A549 (cell line): ENCODE measurements at regions not wholly inside any gene's neighbourhood (a gene's known extent, or its start where the extent isn't known, plus 50 kb on each side); places are given as distances from the start of the nearest gene placed in this dataset.

ENCODE experiments used
- ATAC-seq, 2 experiments: fragments of 200-7000 bp in 1 of 2; fragments of >200 bp in 1 of 2; cut with Nextera tagmentation in 1 of 2; cut with Tn5 transposase in 1 of 2; 3 replicates each; pipeline versions ENCODE4 v1.8.0 to v1.9.1; 2018 to 2020; ENCODE audit warnings: mild to moderate bottlenecking in 1 of 2, moderate library complexity in 1 of 2
- CTCF ChIA-PET: fragments of 300-600 bp; sonication (Branson Sonifier 250); formaldehyde crosslinking; extraction: SDS; loops from one replicate; lab custom pipeline; 2021; ENCODE audit warnings: antibody characterized with exemption, inconsistent platforms; lab: Yijun Ruan, JAX
- POLR2A ChIA-PET: fragments of 350-600 bp; formaldehyde crosslinking; extraction: SDS; loops from one replicate; lab custom pipeline; 2021; ENCODE audit warnings: antibody characterized with exemption, inconsistent platforms; lab: Yijun Ruan, JAX
- DNase-seq, 2 experiments: peaks; one replicate each; pipeline versions ENCODE4 v3.0.0 to v3.0.0-alpha.2; 2011 to 2016; ENCODE audit warnings: low read depth in 1 of 2, low spot score in 1 of 2
- FAIRE-seq: peaks from 2 replicates; lab custom pipeline; 2011; peaks lifted over from hg19 to GRCh38; lab: Jason Lieb, UNC
- H3K27ac ChIP-seq, 2 experiments: fragments of >200 bp; sonication (Bioruptor Twin); formaldehyde crosslinking; 3 replicates each; pipeline ENCODE4 v1.5.1; 2016 to 2017
- H3K4me1 ChIP-seq: fragments of >200 bp; sonication (Bioruptor Twin); formaldehyde crosslinking; 3 replicates; pipeline ENCODE4 v1.6.1; 2016
- H3K4me2 ChIP-seq: fragments of >200 bp; sonication (Bioruptor Twin); formaldehyde crosslinking; 3 replicates; pipeline ENCODE4 v1.6.1; 2016
- H3K4me3 ChIP-seq: fragments of >200 bp; sonication (Bioruptor Twin); formaldehyde crosslinking; 3 replicates; pipeline ENCODE4 v1.5.1; 2016
- H3K9me3 ChIP-seq: fragments of >200 bp; sonication (Bioruptor Twin); formaldehyde crosslinking; 3 replicates; pipeline ENCODE4 v1.6.1; 2016
- BCL3 ChIP-seq: fragments of >200 bp; sonication (Bioruptor Twin); formaldehyde crosslinking; IDR thresholded peaks from 3 replicates; pipeline ENCODE4 v1.6.1; 2016
- CBX2 ChIP-seq: fragments of 200-600 bp; sonication (generic); IDR thresholded peaks from 2 replicates; pipeline ENCODE4 v1.6.1; 2016; ENCODE audit warnings: low read depth, mild to moderate bottlenecking, borderline replicate concordance
- CHD4 ChIP-seq: fragments of 200-600 bp; sonication (generic); IDR thresholded peaks from 2 replicates; pipeline ENCODE4 v1.6.1; 2016; ENCODE audit warnings: antibody characterized with exemption, mild to moderate bottlenecking, borderline replicate concordance
- CTCF ChIP-seq: fragments of >200 bp; sonication (Bioruptor Twin); formaldehyde crosslinking; IDR thresholded peaks from 3 replicates; pipeline ENCODE4 v1.5.1; 2016
- E2F6 ChIP-seq: IDR thresholded peaks from 2 replicates; pipeline ENCODE4 v1.6.1; 2012; ENCODE audit warnings: low read depth, borderline replicate concordance
- EHMT2 ChIP-seq: fragments of 200-600 bp; sonication (generic); IDR thresholded peaks from 2 replicates; pipeline ENCODE4 v1.6.1; 2016; ENCODE audit warnings: antibody characterized with exemption, low read depth, mild to moderate bottlenecking, moderate library complexity
- FOXS1 ChIP-seq: fragments of 250-450 bp; sonication (Bioruptor Pico); IDR thresholded peaks from 2 replicates; pipeline ENCODE4 v1.5.0; 2020; ENCODE audit warnings: mild to moderate bottlenecking, moderate library complexity
- GATA3 ChIP-seq: IDR thresholded peaks from 2 replicates; pipeline ENCODE4 v1.6.1; 2012; ENCODE audit warnings: borderline replicate concordance
- JUN ChIP-seq, 2 experiments: fragments of >200 bp; sonication (Bioruptor Twin); formaldehyde crosslinking; IDR thresholded peaks; 2 replicates in 1 of 2; 3 replicates in 1 of 2; pipeline ENCODE4 v1.6.1; 2016 to 2017
- JUNB ChIP-seq: fragments of >200 bp; sonication (Bioruptor Twin); formaldehyde crosslinking; IDR thresholded peaks from 2 replicates; pipeline ENCODE4 v1.6.1; 2016
- KDM5A ChIP-seq: fragments of 200-600 bp; sonication (generic); IDR thresholded peaks from 2 replicates; pipeline ENCODE4 v1.6.1; 2016; ENCODE audit warnings: antibody characterized with exemption, mild to moderate bottlenecking
- MAFK ChIP-seq: fragments of 450-650 bp; IDR thresholded peaks from 2 replicates; pipeline ENCODE4 v1.6.1; 2014; ENCODE audit not compliant: partially characterized antibody
- MAZ ChIP-seq: fragments of 150-350 bp; IDR thresholded peaks from 2 replicates; pipeline ENCODE4 v1.6.1; 2014; ENCODE audit warnings: antibody characterized with exemption, low read depth, low read length, borderline replicate concordance
- NFE2L2 ChIP-seq: fragments of 150-350 bp; conservative IDR thresholded peaks from 2 replicates; pipeline ENCODE4 v1.6.1; 2014; ENCODE audit warnings: low read length
- NPAS2 ChIP-seq: fragments of 250-450 bp; sonication (Bioruptor Pico); IDR thresholded peaks from 2 replicates; pipeline ENCODE4 v1.8.0; 2022; ENCODE audit warnings: mild to moderate bottlenecking, moderate library complexity, borderline replicate concordance
- PHF8 ChIP-seq: fragments of 200-600 bp; sonication (generic); IDR thresholded peaks from 2 replicates; pipeline ENCODE4 v1.6.1; 2016; ENCODE audit warnings: low read depth, mild to moderate bottlenecking, antibody characterized with exemption, moderate library complexity, borderline replicate concordance
- POLR2A ChIP-seq: IDR thresholded peaks from 2 replicates; pipeline ENCODE4 v1.6.1; 2012; ENCODE audit warnings: mild to moderate bottlenecking, low read length
- RAD21 ChIP-seq, 2 experiments: fragments of >200 bp in 1 of 2; sonication (Bioruptor Twin) in 1 of 2; formaldehyde crosslinking in 1 of 2; IDR thresholded peaks in 1 of 2; conservative IDR thresholded peaks in 1 of 2; 2 replicates in 1 of 2; 3 replicates in 1 of 2; pipeline ENCODE4 v1.6.1; 2012 to 2018; ENCODE audit warnings: inconsistent platforms in 1 of 2
- RCOR1 ChIP-seq: fragments of 150-350 bp; IDR thresholded peaks from 2 replicates; pipeline ENCODE4 v1.6.1; 2014; ENCODE audit warnings: antibody characterized with exemption, low read length, low read depth
- REST ChIP-seq: fragments of 200-600 bp; sonication (generic); IDR thresholded peaks from 2 replicates; pipeline ENCODE4 v1.6.1; 2016; ENCODE audit warnings: antibody characterized with exemption, mild to moderate bottlenecking, moderate library complexity
- SMC3 ChIP-seq: fragments of >200 bp; sonication (Bioruptor Twin); formaldehyde crosslinking; IDR thresholded peaks from 3 replicates; pipeline ENCODE4 v1.6.1; 2018; ENCODE audit warnings: inconsistent platforms
- TP53 ChIP-seq: fragments of 250-450 bp; sonication (Bioruptor Pico); IDR thresholded peaks from 2 replicates; pipeline ENCODE4 v1.5.0; 2021; ENCODE audit warnings: mild to moderate bottlenecking, moderate library complexity
- ZC3H11A ChIP-seq: fragments of 450-650 bp; IDR thresholded peaks from 2 replicates; pipeline ENCODE4 v1.6.1; 2014; ENCODE audit warnings: antibody characterized with exemption, mild to moderate bottlenecking
- ZFP36 ChIP-seq: fragments of 450-650 bp; IDR thresholded peaks from 2 replicates; pipeline ENCODE4 v1.6.1; 2014; ENCODE audit warnings: borderline replicate concordance; ENCODE audit not compliant: partially characterized antibody
- WGBS: methylation state at CpG from one replicate; pipeline ENCODE4 v1.1.6; 2017; ENCODE audit errors: missing lambda C conversion rate; 5-methylcytosine and 5-hydroxymethylcytosine counted together
- TF ChIP-seq, protein P1 (sequence below): fragments of 150-350 bp; IDR thresholded peaks from 2 replicates; pipeline ENCODE4 v1.6.1; 2014; ENCODE audit warnings: low read depth, mild to moderate bottlenecking, low read length
- TF ChIP-seq, protein P2 (sequence below): IDR thresholded peaks from 2 replicates; pipeline ENCODE4 v1.6.1; 2012
- TF ChIP-seq, protein P3 (sequence below): fragments of >200 bp; sonication (Bioruptor Twin); formaldehyde crosslinking; IDR thresholded peaks from 2 replicates; pipeline ENCODE4 v1.6.1; 2016

DNA sequence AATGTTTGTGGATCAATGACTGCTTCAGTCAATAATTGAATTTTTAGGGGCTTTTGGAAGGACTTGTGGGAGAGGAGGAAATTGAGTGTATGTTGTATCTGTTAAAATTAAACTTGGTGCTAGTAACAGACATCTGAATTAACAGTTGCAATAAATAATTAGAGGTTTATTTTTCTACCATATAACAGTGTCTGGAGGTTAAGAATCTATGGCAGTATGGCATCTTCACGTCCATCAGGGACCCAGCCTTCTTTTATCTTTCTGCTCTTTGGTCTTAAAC is 72.8 kb upstream of the HABP2 start:
- ATAC-seq: no peak
- POLR2A ChIA-PET: no interaction called here
- TF ChIP-seq JUN (IDR thresholded peaks at IDR 0.05) (no peak), CHD4 (no peak), NPAS2 (CRISPR knock-in tag) (no peak), TP53 (CRISPR knock-in tag) (no peak), E2F6 (no peak), FOXS1 (CRISPR knock-in tag) (no peak), ZFP36 (no peak), MAFK (no peak), RAD21 (conservative IDR thresholded peaks at IDR 0.05 in 1 of 2, IDR thresholded peaks at IDR 0.05 in 1 of 2) (no peak), GATA3 (no peak), RCOR1 (no peak), ZC3H11A (no peak), JUNB (no peak), EHMT2 (no peak)
- TF ChIP-seq, protein P1, sequence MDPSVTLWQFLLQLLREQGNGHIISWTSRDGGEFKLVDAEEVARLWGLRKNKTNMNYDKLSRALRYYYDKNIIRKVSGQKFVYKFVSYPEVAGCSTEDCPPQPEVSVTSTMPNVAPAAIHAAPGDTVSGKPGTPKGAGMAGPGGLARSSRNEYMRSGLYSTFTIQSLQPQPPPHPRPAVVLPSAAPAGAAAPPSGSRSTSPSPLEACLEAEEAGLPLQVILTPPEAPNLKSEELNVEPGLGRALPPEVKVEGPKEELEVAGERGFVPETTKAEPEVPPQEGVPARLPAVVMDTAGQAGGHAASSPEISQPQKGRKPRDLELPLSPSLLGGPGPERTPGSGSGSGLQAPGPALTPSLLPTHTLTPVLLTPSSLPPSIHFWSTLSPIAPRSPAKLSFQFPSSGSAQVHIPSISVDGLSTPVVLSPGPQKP: no peak
- TF ChIP-seq, protein P2, sequence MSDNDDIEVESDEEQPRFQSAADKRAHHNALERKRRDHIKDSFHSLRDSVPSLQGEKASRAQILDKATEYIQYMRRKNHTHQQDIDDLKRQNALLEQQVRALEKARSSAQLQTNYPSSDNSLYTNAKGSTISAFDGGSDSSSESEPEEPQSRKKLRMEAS: no peak
- Histone ChIP-seq H3K4me3 (no peak overlapping the region), H3K4me2 (no peak overlapping the region), H3K9me3 (peaks cover 30% of the 10 kb centered on the region), H3K27ac (no peak overlapping the region), H3K4me1 (no peaks in the 10 kb centered on the region)
- WGBS: 3% methylated on average over 1 of the region's 1 CpG
- no peak for DNase-seq
- FAIRE-seq: no peak
- CTCF ChIA-PET: no interaction called here

DNA sequence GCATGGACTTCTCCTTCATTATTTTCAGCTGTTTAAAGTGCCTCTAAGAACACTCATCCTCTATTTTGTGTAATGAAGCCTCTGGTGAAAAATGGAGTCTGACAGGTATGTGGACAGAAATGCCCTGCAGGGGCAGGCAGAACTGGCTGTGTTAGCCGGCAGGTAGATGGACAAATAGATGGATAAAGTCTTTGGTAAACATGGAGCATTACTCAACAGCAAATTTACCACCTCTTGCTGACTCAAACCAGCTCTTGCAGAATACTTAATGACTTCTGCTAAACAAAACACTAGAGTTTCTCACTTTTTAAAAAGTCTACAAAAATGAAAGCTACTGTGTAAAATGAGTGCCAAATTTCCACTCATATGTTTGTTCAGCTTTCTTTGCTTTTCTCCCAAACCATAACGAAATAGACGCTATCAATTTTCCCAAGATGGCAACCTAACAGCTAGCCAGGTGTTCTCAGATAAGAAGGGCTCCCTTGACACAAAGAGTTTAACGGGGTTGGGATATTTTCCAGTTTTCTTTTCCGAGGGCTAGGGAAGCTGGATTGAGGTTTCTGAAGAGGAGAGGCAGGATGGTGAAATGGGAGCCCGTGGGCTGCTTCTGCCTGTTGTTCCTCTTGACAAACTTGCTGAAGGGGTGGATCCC is 71.9 kb upstream of the HABP2 start:
- Histone ChIP-seq H3K27ac (no peak overlapping the region), H3K4me2 (no peak overlapping the region), H3K4me3 (no peak overlapping the region), H3K9me3 (peaks cover 30% of the 10 kb centered on the region), H3K4me1 (no peaks in the 10 kb centered on the region)
- DNase-seq: no peak
- 16% methylated on average over 6 of the region's 6 CpGs for WGBS
- ChIA-PET POLR2A (no interaction called here), CTCF (interaction anchor here (1.3 kb wide), 1 partner anchor 26 kb away, joined by 3 read pairs; no protein-coding TSS in a partner anchor)
- FAIRE-seq: no peak
- ATAC-seq: no peak
- no peak for TF ChIP-seq GATA3
- no peak for TF ChIP-seq NFE2L2
- TF ChIP-seq PHF8: no peak
- no peak for TF ChIP-seq CBX2
- TF ChIP-seq BCL3: no peak
- TF ChIP-seq ZFP36: no peak
- TF ChIP-seq CTCF: no peak
- no peak for TF ChIP-seq KDM5A
- no peak for TF ChIP-seq SMC3
- TF ChIP-seq MAZ: no peak
- TF ChIP-seq REST: no peak
- TF ChIP-seq POLR2A: no peak
- TF ChIP-seq RAD21 (conservative IDR thresholded peaks at IDR 0.05 in 1 of 2, IDR thresholded peaks at IDR 0.05 in 1 of 2): no peak
- TF ChIP-seq, protein P3, sequence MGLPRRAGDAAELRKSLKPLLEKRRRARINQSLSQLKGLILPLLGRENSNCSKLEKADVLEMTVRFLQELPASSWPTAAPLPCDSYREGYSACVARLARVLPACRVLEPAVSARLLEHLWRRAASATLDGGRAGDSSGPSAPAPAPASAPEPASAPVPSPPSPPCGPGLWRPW: no peak
- TF ChIP-seq MAFK: no peak
